ENCODE measurements at regions not wholly inside any gene's neighbourhood (a gene's known extent, or its start where the extent isn't known, plus 50 kb on each side); places are given as distances from the start of the nearest gene placed in this dataset.

DNA sequence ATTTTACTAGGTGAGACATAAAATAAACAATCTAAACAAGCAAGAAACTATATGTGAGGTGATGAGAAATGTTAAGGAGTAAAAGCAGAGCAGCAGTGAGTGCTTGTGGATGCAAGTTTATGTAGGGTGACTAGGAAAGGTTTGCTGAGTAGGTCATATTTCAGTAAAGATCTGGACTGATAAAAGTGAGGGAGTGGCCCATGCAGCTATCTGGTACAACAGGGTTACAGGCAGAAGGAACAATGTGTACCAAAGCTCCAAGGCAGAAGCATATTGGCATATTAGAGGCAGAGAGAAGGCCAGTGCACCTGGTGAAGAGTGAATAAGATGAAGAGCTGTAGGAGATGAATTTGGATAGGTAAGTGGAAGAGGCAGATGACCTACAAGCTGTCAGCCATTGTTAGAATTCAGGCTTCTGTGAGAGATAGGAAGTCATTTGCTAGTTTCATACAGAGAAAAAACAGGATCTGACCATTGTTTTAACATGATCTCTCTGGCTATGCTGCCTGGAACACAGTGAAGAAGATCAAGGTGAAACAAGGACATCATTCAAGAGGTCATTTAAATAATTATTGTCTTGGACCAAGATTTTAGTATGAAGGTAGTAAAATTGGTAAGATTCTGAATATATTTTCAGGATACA is 274.6 kb downstream of the ANKRD50 start:
- TF ChIP-seq, protein P1, sequence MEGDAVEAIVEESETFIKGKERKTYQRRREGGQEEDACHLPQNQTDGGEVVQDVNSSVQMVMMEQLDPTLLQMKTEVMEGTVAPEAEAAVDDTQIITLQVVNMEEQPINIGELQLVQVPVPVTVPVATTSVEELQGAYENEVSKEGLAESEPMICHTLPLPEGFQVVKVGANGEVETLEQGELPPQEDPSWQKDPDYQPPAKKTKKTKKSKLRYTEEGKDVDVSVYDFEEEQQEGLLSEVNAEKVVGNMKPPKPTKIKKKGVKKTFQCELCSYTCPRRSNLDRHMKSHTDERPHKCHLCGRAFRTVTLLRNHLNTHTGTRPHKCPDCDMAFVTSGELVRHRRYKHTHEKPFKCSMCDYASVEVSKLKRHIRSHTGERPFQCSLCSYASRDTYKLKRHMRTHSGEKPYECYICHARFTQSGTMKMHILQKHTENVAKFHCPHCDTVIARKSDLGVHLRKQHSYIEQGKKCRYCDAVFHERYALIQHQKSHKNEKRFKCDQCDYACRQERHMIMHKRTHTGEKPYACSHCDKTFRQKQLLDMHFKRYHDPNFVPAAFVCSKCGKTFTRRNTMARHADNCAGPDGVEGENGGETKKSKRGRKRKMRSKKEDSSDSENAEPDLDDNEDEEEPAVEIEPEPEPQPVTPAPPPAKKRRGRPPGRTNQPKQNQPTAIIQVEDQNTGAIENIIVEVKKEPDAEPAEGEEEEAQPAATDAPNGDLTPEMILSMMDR (optimal IDR thresholded peaks at IDR 0.05 in 1 of 3, IDR thresholded peaks at IDR 0.05 in 1 of 3, conservative IDR thresholded peaks at IDR 0.05 in 1 of 3; ENCODE audit: extremely low read depth in 1 of 3, insufficient read depth in 2 of 3, low read length in 3 of 3), result no peak
- TF ChIP-seq EZH2 (IDR thresholded peaks at IDR 0.05; ENCODE audit: low read length), result no peak
